ENCODE measurements at regions not wholly inside any gene's neighbourhood (a gene's known extent, or its start where the extent isn't known, plus 50 kb on each side); places are given as distances from the start of the nearest gene placed in this dataset.
"Not testable (repeated sequence)": the region's sequence is repeated elsewhere in the genome, so short reads cannot be mapped to it uniquely, and the experiment has no call there.

DNA sequence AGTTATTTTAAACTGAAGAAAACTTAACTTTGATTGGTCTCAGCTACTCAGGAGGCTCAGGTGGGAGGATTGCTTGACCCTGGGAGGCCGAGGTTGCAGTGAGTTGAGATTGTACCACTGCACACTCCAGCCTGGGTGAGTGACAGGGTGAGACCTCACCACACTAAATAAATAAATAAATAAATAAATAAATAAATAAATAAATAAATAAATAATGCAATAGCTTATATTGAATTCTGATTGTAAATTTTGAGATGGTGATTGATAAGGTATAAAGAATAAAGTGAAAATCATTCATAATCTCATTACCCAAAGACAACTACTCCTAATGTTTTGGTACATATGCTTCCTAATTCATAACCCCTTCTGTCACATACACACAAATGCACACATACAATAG, 58.1 kb downstream of the TUBA3C start:
- no peak for DNase-seq

DNA sequence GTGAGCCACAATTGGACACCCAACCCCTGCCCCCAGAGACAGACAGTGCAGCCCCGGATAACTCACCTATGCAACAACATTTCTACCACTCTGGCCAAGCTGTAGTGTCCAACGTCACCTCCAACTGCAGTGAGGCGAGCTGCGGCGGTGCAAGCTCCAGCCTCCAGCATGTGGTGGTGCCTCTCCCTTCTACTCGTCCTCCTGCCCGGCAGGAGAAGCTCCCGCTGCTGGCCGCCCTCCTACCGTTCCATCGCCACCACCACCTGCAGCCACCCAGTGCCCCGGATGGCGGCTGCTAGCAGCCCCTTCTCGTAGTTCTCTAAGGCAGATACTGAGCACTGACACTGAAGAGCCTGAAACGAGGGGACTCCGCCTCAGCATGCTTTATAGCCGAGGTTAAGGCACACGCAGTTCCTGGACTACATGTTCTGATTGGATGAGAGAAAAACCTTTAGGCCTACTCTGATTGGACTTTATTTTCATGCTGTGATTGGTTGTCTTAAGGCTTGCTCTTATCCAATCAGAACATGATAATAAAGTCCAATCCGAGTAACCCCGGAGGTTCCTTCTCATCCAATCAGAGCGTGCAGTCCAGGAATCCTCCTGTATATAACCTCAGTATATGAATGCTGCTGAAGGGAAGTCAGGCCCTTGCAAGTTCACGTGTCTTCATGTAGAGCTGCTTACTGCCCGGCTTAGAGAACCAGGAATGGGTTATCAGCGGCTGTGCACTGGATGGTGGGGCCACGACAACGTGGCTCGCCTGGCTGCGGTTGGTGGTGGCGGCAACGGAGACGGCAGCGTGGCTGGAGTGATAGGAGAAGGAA, 63.5 kb downstream of the TUBA3C start:
- no peak for DNase-seq

DNA sequence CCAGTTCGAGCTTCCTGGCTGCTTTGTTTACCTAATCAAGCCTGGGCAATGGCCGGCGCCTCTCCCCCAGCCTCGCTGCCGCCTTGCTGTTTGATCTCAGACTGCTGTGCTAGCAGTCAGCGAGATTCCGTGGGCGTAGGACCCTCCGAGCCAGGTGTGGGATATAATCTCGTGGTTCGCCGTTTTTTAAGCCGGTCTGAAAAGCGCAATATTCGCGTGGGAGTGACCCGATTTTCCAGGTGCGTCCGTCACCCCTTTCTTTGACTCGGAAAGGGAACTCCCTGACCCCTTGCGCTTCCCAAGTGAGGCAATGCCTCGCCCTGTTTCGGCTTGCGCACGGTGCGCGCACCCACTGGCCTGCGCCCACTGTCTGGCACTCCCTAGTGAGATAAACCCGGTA, 72.4 kb downstream of the TUBA3C start:
- DNase-seq, result not testable (repeated sequence)

DNA sequence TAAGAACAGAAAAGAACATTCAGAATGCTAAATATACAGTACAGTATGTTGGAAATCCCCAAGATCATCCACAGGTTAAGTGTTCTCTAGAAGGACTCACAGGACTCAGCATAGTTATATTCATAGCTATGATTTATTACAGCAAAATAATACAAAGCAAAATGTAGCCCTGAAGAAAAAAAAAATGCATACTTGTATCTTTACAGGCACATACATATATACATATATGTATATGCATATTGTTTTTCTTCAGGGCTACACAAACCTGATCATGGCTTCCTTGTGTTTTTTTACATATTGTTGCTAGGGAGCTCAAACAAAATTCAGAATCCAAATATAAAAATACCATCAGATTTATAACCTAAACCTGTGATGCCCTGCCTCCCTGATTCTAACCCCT, 78.5 kb downstream of the TUBA3C start:
- no peak for DNase-seq

DNA sequence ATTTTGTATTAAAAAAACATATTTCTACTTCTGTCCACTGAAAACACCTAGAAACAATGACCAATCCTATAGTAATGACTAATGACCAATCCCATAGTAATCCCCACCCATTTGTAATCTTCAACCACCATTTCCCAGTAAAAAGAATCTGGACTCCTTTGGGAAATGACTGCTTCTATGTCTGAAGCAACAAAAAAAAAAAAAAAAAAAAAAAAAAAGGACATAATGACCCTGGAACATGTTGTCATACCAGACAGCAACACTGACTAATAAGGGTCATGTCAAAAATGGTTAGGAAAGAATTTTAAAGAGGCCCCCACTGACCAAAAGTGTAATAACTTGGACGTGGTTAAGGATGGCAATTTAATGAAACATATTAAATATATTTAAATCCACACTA, 88.3 kb downstream of the TUBA3C start:
- no peak for DNase-seq

DNA sequence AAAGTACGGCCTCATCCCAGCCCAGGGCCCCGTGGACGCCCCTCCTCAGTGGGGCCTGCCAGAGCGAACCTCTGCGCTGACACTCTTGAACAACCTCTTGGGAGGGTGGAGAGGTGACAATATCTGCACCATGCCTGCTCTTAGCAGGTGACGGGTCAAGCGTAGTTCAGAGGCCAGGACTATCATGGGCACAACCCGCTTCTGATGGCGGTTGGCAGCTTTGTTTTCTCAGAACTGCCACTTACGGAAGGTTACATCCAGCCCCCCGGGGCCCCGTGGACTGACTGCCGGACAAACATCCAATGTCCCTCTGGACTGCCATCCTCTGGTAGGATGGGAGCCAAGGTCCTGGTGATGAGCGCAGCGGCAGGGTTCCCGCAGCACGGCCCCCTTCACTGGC, 91.1 kb downstream of the TUBA3C start:
- no peak for DNase-seq

DNA sequence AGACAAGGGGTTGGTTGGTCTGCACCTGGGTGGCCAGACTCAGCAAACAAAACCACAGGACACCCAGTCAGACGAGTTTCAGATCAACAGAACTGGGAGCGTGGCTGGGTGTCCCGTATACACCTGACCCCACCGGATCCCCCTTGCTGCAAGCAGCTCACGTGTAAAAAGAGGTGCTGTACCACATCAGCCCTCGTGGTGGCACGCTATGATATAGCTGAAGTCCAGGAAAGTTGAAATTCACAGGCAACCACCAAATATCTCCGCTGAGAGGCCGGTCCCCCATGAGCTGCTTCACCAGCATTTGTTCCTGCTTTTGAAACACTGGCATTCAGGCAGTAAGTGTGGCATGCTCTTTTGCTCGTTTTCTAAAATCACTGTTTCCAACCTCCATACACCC, 92.3 kb downstream of the TUBA3C start:
- no peak for DNase-seq

DNA sequence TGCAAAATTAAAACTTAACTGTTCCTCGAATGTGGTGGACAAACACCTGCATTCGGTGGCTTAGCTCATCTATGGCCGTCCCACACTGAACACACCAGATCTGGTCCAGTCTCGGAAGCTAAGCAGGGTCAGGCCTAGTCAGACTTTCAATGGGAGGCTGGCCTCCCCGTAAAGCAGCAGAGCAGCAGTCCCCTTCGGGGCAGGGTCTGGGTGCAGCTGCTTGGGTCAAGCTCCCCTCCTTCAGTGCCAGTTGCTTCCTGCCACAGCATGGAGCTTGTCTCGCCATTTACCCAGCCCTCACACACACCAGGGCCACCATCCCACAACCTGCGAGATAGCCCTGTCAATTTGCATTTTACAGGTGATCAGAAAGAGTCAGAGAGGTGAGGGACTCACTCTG, 93.2 kb downstream of the TUBA3C start:
- no peak for DNase-seq

DNA sequence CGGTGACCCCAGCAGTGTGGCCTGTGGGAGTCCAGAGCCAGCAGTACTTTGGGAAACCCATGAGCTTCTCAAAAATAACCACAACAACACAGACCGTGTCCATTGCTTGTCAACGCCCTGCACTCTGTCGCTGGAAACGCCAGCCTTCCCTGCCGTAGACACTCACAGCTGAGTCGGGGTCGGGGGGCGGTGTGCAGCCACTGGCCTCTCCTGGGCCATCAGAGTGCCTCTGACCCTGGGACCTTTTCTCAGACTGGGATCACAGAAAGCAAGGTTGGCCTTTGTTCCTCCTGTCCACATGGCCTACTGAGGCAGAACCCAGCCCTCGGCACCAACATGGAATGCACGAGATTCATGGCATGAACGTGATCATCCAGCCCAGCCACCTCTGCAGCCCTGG, 95.7 kb downstream of the TUBA3C start:
- no peak for DNase-seq

DNA sequence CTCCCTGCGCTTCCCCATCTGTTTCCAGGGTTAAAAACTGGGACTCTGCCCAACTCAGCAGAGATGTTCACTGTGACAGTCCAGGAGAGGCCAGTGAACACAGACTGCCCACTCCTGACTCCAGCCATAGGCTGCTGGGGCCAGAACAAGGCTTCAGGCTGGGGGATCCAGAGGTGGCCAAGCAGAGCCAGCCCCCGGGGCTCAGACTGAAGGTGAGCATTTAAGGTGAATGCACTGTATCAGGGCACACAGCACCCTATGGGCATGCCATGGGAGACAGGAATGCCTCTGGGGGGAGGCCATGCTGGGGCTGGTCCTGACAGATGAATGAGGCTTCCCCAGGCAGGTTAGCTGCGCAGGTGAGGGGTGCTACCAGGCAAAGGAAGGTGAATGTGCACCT, 96.4 kb downstream of the TUBA3C start:
- DNase-seq, result no peak

DNA sequence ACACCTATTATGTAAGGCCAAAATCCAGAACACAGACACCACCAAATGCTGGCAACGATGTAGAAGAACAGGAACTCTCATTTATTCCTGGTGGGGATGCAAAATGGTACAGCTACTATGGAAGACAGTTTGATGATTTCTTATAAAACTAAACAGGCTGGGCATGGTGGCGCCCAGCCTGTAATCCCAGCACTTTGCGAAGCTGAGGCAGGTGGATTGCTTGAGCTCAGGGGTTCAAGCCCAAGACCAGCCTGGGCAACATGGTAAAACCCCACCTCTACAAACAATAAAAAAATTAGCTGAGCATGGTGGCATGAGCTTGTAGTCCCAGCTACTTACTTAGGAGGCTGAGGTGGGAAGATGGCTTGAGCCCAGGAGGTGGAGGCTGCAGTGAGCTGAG, 98.3 kb downstream of the TUBA3C start:
- no peak for DNase-seq

DNA sequence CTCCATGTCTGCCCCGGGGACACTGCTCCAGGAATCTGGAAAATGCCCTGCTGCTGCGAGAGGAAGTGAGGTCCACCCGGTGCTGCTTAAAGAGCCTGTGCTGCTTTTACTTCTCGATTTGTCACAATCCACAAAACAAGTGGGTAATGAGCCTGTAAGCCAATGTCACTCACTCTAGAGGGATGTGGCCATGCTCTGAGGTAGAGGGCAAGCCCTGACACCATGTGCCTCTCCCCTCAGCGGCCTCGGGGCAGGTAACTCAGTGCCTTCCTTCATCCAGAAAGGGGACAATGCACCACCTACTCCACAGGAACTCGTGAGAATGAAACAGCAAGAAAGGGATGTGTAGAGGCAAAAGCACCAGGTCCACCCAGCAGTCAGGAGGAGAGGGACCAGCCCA, 106.2 kb downstream of the TUBA3C start:
- DNase-seq, result no peak

DNA sequence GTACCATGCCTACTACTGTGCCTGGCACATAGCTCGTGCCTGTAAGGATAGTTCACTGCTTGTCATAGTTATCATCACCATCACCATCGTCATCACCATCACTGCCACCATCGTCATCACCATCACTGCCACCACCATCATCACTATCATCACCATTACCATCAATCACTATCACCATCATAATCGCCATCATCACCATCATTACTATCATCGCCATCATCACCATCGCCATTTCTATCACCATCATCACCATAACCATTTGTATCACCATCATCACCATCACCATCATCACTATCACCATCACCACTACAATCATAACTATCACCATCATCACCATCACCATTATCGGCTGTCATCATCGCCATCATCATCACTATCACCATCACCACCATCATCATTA, 107.1 kb downstream of the TUBA3C start:
- DNase-seq, result no peak

DNA sequence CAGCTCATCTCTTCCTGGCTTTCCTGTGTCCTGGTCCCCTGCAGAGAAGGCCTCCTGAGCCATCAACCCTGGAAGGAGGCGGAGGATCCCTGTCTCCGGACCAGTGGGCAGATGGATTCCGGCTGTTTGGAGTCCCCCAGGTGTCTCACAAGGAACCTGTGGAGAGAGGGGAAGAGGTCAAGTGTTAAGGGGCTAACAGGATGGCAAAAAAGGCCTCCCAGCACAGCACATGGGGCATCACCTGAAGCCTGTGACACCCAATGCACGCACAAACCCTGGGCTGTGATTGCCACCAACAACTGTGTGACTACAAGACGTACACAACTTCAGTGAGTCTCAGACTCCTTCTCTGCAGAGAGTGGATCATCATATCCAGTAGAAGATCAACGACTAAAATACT, 107.5 kb downstream of the TUBA3C start:
- not testable (repeated sequence) for DNase-seq

DNA sequence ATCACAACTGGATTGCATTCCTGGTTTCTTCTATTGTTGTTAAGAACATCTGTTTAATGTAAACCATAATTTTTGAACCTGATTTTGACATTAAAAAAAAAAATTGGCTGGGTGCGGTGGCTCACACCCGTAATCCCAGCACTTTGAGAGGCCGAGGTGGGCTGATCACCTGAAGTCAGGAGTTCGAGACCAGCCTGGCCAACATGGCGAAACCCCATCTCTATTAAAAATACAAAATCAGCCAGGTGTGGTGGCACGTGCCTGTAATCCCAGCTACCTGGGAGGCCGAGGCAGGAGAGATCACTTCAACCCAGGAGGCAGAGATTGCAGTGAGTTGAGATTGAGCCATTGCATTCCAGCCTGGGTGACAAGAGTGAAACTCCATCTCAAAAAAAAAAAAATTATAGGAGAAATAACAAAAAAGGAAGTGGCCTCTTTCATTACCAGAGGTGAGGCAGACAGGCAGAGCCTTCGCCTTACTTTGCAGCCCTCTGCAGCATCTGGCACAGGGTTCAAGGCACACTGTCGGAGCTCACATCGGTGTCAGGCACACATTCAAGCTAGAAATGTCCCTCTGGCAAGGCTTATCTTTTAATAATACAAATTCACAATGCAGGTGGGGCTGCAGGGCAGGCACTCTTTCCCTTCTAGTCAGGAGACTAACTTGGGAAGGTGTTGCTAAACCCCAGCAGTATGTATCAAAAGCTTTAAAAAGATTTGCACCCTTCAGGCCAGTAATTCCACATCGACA, 108.5 kb downstream of the TUBA3C start:
- not testable (repeated sequence) for DNase-seq

DNA sequence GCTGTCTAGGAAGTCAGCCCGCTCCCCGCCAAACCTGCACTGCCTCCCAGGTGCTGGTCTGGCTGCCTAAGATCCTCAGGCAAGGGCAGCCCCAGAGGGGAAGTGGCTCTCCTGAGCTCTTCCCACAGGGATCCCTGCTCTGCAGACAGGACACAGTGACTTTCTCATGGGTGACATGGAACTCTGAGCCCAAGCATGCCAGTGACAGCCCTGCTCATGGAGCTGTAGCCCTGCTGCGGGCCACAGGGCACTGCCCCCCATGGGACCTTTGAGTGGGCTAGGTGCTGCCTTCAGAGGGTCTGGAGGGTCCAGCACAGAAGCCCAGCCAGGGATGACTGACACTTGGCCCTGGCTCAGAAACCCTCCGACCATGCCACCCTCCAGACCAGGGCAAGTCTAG, 109.1 kb downstream of the TUBA3C start:
- no peak for DNase-seq

DNA sequence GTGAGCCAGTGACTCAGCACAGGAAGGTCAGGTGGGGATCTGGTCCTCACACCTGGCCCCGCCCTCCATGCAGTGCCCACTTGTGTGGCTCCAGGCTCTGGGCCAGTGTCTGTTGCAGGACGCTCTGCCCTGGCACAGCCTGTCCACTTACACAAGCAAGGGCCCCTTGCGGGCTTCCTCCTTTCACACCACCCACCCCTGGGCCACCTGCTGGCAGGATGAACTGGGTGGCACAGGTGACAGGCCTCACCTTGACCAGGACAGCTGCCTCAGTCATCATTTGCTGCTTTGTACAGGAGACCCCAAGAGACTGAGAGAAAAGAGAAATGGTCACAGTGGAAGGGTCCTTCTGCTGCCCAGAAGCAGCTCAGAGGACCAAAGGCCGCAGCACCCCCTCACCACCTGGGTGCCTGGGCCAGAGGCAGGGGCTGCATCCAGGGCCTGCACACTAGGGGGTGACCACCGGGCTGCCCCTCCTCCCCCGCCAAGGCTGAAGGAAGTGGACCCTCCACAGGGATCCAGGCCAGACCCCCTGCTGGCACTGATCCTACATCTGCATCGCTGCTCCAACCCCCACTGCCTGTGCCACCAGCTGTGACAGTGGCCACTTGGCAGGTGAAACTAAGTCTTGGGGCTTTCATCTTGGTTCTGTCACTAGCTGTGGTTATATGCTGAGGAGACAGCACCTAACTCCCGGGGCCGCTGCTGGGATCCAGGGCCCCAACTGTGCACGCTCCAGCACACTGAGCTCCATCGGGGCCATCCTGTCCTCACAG, 110.3 kb downstream of the TUBA3C start:
- no peak for DNase-seq

DNA sequence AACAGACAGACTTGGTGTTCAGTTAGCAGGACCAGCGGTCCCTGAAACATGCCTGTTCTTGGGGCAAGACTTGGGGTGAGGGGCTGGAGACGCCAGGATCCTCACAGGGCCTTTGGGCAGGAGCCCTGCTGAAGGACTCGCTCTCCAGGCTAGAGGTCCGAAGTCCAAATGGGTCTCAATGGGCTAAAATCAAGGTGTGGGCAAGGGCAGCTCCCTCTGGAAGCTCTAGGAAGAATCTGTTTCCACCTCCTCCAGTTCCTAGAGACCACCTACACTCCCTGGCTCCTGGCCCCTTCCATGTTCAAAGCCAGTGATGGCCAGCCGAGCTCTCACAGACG, 111.3 kb downstream of the TUBA3C start:
- DNase-seq, result no peak

DNA sequence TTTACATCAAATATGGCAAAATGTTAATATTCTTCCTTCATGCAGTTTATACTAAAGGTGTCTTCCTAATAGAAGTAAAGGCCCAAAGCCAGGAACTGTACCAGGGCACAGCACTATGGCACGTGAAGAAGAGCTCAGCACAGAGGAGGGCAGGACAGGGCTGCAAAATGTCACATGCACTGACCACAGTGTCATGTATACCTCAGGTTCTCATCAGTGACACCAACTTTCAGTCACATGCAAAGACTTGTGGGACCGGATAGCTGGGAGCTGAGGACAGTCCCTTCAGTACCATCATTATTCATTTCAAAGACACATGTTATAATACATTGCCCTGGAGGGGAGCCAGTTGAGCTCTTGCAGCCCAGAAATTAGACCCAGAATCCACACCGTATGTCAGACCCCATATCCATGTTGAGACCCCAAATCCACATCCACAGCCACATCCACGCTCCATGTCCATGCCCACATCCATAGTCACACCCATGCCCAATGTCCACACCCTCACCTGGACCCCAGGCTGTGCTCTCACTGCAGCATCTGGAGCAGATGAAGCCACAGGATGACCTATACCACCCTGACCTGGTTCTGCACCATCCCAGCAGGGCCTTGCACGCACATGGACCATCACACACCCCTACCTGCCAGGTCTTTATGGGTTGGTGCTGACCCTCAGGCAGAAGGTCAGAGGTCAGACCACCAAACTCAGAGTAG, 111.8 kb downstream of the TUBA3C start:
- DNase-seq, result no peak

DNA sequence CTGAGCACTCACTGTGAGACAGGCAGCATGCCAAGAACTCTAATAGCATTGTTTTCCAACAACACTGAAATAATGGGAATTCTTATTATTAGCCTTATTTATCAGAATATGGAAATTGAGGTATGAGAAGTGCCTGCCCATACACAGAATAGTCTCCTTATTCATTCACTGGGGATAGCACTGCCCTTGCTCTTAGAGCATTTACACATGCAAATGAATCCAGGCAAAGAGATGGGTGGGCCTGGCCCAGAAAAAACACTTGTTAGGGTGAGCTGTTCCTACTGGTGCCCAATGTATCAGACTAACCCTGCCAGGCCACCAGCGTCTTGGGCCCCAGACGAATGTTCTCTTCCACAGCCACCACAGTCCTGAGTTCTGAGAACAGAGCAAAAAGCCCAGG, 112.9 kb downstream of the TUBA3C start:
- DNase-seq, result no peak

DNA sequence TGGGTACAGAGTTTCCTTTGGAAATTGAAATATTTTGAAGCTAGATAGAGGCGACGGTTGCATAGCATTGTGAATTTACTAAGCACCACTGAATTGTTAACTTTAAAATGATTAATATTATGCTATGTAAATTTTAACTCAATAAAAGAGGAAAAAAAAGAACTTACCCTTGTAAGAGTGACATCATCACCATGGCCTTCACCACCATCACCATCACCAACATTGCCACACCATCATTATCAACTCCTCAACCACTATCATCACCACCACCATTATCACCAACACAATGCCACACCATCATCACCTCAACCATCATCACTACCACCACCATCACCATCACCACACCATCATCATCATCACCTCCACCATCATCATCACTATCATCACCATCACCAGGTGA, 113.9 kb downstream of the TUBA3C start:
- no peak for DNase-seq

DNA sequence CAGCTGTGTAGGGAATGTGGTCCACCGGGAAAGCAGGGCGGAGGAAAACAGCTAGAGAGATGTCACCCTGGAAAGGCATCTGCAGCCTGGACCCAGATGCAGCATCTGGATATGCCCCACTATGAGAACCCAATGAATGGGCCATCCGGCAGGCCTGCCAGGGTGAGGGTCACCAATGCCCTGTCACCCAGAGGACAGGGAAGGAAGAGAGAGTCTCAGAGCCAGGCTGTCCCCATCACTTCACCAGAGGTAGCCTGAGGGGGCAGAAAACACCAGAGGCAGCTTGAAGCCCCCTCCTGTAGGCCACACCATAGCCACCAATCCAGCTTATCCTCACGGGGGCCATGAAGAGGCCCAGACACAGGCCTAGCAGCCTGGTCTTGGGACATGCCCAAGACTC, 118.8 kb downstream of the TUBA3C start:
- DNase-seq, result no peak

DNA sequence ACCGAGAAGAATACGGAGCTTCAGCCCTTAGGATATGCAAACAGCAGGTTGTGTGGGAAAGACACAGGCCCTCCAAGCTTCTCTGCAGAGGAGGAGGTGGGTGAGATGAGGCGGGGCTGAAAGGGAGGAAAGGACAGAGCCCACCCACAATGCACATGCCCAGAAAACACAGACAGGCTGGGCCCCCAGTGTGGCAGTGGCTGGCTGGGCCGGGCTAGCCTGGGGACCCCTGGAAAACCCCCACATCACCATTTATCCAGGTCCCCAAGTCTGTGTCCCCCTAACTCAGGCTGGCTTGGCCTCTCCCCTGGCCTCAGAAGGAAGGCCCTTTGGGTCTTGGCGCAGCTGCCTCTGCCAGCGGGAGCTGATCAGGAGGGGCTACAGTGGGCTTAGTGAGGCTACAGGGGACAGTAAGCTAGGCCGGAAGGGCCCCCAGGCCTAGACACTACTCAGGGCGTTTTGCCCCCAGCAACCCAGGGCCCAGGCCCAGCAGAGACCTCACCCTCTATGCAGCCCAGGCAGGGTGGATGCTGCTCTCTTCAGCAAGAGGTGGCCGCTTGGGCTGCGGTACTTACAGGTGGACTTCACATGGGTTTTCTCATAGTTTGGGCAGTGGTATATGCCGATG, 119.5 kb downstream of the TUBA3C start:
- no peak for DNase-seq
